ENCODE measurements at regions not wholly inside any gene's neighbourhood (a gene's known extent, or its start where the extent isn't known, plus 50 kb on each side); places are given as distances from the start of the nearest gene placed in this dataset.

DNA sequence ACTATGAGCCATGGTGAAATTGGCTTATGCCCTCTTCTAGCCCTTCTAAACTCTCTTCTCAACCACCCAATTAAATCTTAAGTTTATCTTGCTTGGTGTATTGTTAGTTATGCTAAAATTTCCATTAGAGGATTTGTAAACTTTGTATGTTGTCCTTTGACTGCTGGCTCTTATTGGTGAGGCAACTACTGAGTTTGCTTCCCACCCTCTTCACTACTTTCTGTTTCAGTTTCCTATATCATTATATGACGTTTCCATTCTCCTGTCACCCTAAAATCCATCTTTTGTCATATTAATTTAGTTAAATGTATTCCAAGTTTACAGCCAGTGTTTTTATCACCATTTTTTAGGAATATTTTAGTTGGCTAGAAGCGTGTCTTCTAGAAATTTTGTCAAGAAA is 80.9 kb upstream of the VWC2 start:
- H3K4me3 ChIP-seq (ENCODE audit: low read depth, low read length), result no peak overlapping the region
- no peak for DNase-seq (ENCODE audit: low read depth)
- TF ChIP-seq, protein P1, sequence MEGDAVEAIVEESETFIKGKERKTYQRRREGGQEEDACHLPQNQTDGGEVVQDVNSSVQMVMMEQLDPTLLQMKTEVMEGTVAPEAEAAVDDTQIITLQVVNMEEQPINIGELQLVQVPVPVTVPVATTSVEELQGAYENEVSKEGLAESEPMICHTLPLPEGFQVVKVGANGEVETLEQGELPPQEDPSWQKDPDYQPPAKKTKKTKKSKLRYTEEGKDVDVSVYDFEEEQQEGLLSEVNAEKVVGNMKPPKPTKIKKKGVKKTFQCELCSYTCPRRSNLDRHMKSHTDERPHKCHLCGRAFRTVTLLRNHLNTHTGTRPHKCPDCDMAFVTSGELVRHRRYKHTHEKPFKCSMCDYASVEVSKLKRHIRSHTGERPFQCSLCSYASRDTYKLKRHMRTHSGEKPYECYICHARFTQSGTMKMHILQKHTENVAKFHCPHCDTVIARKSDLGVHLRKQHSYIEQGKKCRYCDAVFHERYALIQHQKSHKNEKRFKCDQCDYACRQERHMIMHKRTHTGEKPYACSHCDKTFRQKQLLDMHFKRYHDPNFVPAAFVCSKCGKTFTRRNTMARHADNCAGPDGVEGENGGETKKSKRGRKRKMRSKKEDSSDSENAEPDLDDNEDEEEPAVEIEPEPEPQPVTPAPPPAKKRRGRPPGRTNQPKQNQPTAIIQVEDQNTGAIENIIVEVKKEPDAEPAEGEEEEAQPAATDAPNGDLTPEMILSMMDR (conservative IDR thresholded peaks at IDR 0.05; ENCODE audit: low read depth, low read length), result no peak

DNA sequence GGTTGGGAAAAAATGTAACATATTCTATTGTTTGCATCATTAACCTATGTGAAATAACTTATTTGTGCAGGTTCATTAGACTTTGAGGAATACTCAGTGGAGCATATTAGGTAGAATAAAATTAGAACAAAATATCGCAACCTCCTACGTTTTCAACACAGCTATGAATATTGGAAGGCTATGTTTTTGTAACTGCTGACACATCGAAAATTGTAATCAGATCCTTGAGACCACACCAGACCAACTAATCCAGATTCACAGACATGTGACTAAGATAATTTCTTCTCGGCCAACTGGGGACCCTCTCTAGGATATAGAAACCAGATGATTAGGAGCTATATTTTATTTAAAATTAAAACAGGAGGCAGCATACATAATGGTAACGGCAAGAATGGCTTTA is 77.5 kb upstream of the VWC2 start:
- H3K4me3 ChIP-seq (ENCODE audit: low read depth, low read length), result no peak overlapping the region
- TF ChIP-seq, protein P1 (conservative IDR thresholded peaks at IDR 0.05; ENCODE audit: low read depth, low read length), result no peak
- DNase-seq (ENCODE audit: low read depth), result no peak

- H3K4me3 ChIP-seq (ENCODE audit: low read depth, low read length), result no peak overlapping the region
- TF ChIP-seq, protein P1 (conservative IDR thresholded peaks at IDR 0.05; ENCODE audit: low read depth, low read length), result no peak
- no peak for DNase-seq (ENCODE audit: low read depth)
Observed at GRCh38 chr7:49700841-49701240, 72.6 kb upstream of the VWC2 start.

DNA sequence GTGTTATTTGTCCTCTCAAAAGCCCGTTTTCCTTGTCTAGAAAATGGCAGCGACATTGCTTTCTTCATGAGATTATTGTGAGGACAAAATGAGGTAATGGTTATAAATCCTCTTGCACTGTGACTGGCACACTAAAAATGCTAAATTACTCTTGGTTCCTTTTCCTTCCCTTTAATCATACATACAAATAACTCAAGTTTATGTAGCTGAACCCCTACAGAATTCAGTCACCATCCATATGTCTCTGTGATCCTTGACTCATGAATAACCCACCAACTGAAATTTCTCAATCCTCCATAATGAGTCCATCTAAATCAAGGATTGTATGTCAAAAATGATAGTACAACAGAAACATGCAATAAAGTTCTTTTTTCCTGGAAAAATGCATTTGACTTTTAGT is 71.3 kb upstream of the VWC2 start:
- no peak overlapping the region for H3K4me3 ChIP-seq (ENCODE audit: low read depth, low read length)
- TF ChIP-seq, protein P1 (conservative IDR thresholded peaks at IDR 0.05; ENCODE audit: low read depth, low read length), result no peak
- DNase-seq (ENCODE audit: low read depth), result no peak

- TF ChIP-seq, protein P1 (conservative IDR thresholded peaks at IDR 0.05; ENCODE audit: low read depth, low read length), result no peak
- no peak for DNase-seq (ENCODE audit: low read depth)
- no peak overlapping the region for H3K4me3 ChIP-seq (ENCODE audit: low read depth, low read length)
Observed at GRCh38 chr7:49703337-49703736, 70.1 kb upstream of the VWC2 start.

- TF ChIP-seq, protein P1 (conservative IDR thresholded peaks at IDR 0.05; ENCODE audit: low read depth, low read length), result no peak
- H3K4me3 ChIP-seq (ENCODE audit: low read depth, low read length), result no peak overlapping the region
- DNase-seq (ENCODE audit: low read depth), result no peak
Observed at GRCh38 chr7:49703881-49704280, 69.6 kb upstream of the VWC2 start.

GRCh38 chr7:49706106-49706505 is 67.3 kb upstream of the VWC2 start:
- DNase-seq (ENCODE audit: low read depth), result no peak
- TF ChIP-seq, protein P1 (conservative IDR thresholded peaks at IDR 0.05; ENCODE audit: low read depth, low read length), result no peak
- no peak overlapping the region for H3K4me3 ChIP-seq (ENCODE audit: low read depth, low read length)

All from epithelial cell of proximal tubule (primary cell).